GM12878 (cell line): ENCODE measurements at regions not wholly inside any gene's neighbourhood (a gene's known extent, or its start where the extent isn't known, plus 50 kb on each side); places are given as distances from the start of the nearest gene placed in this dataset.
"Not testable (repeated sequence)": the region's sequence is repeated elsewhere in the genome, so short reads cannot be mapped to it uniquely, and the experiment has no call there.

ENCODE experiments used
- ATAC-seq: fragments of 200-7000 bp; cut with Tn5 transposase; 3 replicates; pipeline ENCODE4 v1.9.1; 2020; ENCODE audit warnings: mild to moderate bottlenecking, moderate library complexity
- BruUV-seq: library from RNA; stranded (reverse); fragments of 400-500 nt; replicated peaks from 2 replicates; lab custom pipeline; 2021; lab: Mats Ljungman, UMichigan
- CTCF ChIA-PET: fragments of 300-600 bp; sonication (Branson Sonifier 250); formaldehyde crosslinking; extraction: SDS; loops from one replicate; lab custom pipeline; 2021; ENCODE audit warnings: inconsistent platforms; lab: Yijun Ruan, JAX
- POLR2A ChIA-PET: fragments of 350-600 bp; formaldehyde crosslinking; extraction: SDS; loops from one replicate; lab custom pipeline; 2021; ENCODE audit warnings: inconsistent platforms; lab: Charles Lee
- RAD21 ChIA-PET: fragments of 300-600 bp; sonication (Branson Sonifier 250); formaldehyde crosslinking; loops from one replicate; lab custom pipeline; 2023; ENCODE audit warnings: antibody characterized with exemption; ENCODE audit not compliant: unreplicated experiment; lab: Charles Lee
- SMC1A ChIA-PET: fragments of 300-600 bp; sonication (Branson Sonifier 250); formaldehyde crosslinking; loops from one replicate; lab custom pipeline; 2023; ENCODE audit not compliant: unreplicated experiment, uncharacterized antibody; lab: Charles Lee
- DNase-seq: peaks from one replicate; pipeline ENCODE4 v3.0.0-alpha.2; 2011; ENCODE audit warnings: low read depth, low spot score
- FAIRE-seq: peaks from 3 replicates; lab custom pipeline; 2011; peaks lifted over from hg19 to GRCh38; lab: Jason Lieb, UNC
- H2AFZ ChIP-seq: 2 replicates; pipeline ENCODE4 v1.6.0; 2011; ENCODE audit warnings: low read depth, low read length, control low read depth; ENCODE audit not compliant: control insufficient read depth
- H3K27ac ChIP-seq: 2 replicates; pipeline ENCODE4 v1.5.1; 2011; ENCODE audit warnings: control low read depth; ENCODE audit not compliant: control insufficient read depth, insufficient read depth
- H3K27me3 ChIP-seq, 2 experiments: replicated peaks in 1 of 2; 2 replicates each; pipeline versions ENCODE4 v1.6.0 to v1.6.1; 2011; ENCODE audit warnings: low read length in 1 of 2; ENCODE audit not compliant: control insufficient read depth in 2 of 2, insufficient read depth in 2 of 2
- H3K36me3 ChIP-seq, 2 experiments: 2 replicates each; pipeline ENCODE4 v1.5.1; 2011; ENCODE audit warnings: low read length in 1 of 2; ENCODE audit not compliant: control insufficient read depth in 2 of 2, insufficient read depth in 2 of 2
- H3K4me1 ChIP-seq: 2 replicates; pipeline ENCODE4 v1.6.1; 2011; ENCODE audit warnings: mild to moderate bottlenecking, low read length, moderate library complexity, mixed read lengths; ENCODE audit not compliant: control insufficient read depth, insufficient read depth
- H3K4me2 ChIP-seq: 2 replicates; pipeline ENCODE4 v1.6.0; 2011; ENCODE audit warnings: control low read depth; ENCODE audit not compliant: control insufficient read depth, insufficient read depth
- H3K4me3 ChIP-seq: fragments of 200-600 bp; sonication (generic); 2 replicates; pipeline ENCODE4 v1.5.1; 2016
- H3K79me2 ChIP-seq: 2 replicates; pipeline ENCODE4 v1.6.0; 2011; ENCODE audit warnings: low read length; ENCODE audit not compliant: control insufficient read depth, insufficient read depth
- H3K9ac ChIP-seq: 2 replicates; pipeline ENCODE4 v1.8.0; 2011; ENCODE audit warnings: low read length, control low read depth, mixed read lengths; ENCODE audit not compliant: control insufficient read depth, insufficient read depth
- H3K9me3 ChIP-seq: replicated peaks from 3 replicates; pipeline ENCODE4 v1.5.1; 2011; ENCODE audit warnings: mild to moderate bottlenecking, low read length; ENCODE audit not compliant: control insufficient read depth, insufficient read depth
- H4K20me1 ChIP-seq: 2 replicates; pipeline ENCODE4 v1.6.0; 2011; ENCODE audit not compliant: control insufficient read depth, insufficient read depth
- BCL11A ChIP-seq: IDR thresholded peaks from 2 replicates; pipeline ENCODE4 v1.6.1; 2011; ENCODE audit warnings: low read depth, low read length
- BCL3 ChIP-seq: IDR thresholded peaks from 2 replicates; pipeline ENCODE4 v1.6.1; 2011; ENCODE audit warnings: borderline replicate concordance, low read depth, mild to moderate bottlenecking, moderate library complexity, low read length; ENCODE audit not compliant: insufficient read depth, poor library complexity, severe bottlenecking
- CHD4 ChIP-seq: fragments of 200-600 bp; sonication (generic); IDR thresholded peaks from 2 replicates; pipeline ENCODE4 v1.6.1; 2016; ENCODE audit warnings: mild to moderate bottlenecking
- CREB1 ChIP-seq: IDR thresholded peaks from 2 replicates; pipeline ENCODE4 v1.6.1; 2012; ENCODE audit warnings: low read depth, mild to moderate bottlenecking, inconsistent platforms
- CREM ChIP-seq: IDR thresholded peaks from 2 replicates; pipeline ENCODE4 v1.6.1; 2014; ENCODE audit warnings: antibody characterized with exemption, low read depth
- ETV6 ChIP-seq, 2 experiments: fragments of 450-650 bp in 1 of 2; IDR thresholded peaks in 1 of 2; conservative IDR thresholded peaks in 1 of 2; 2 replicates each; pipeline ENCODE4 v1.6.1; 2014; ENCODE audit warnings: antibody characterized with exemption in 1 of 2, borderline replicate concordance in 1 of 2, low read depth in 1 of 2, mild to moderate bottlenecking in 1 of 2, moderate library complexity in 1 of 2
- KLF5 ChIP-seq: fragments of 450-650 bp; IDR thresholded peaks from 2 replicates; pipeline ENCODE4 v1.6.1; 2014; ENCODE audit warnings: mild to moderate bottlenecking; ENCODE audit not compliant: partially characterized antibody
- POLR2AphosphoS5 ChIP-seq: IDR thresholded peaks from 2 replicates; pipeline ENCODE4 v1.6.1; 2011; ENCODE audit warnings: mild to moderate bottlenecking, low read length, inconsistent platforms
- USF1 ChIP-seq: IDR thresholded peaks from 2 replicates; pipeline ENCODE4 v1.6.1; 2011; ENCODE audit warnings: borderline replicate concordance, low read depth, mild to moderate bottlenecking, moderate library complexity, mixed read lengths, low read length; ENCODE audit not compliant: insufficient read depth; ENCODE audit errors: extremely low read length
- ZBTB11 ChIP-seq: fragments of 450-650 bp; formaldehyde crosslinking; IDR thresholded peaks from 2 replicates; pipeline ENCODE4 v1.5.0; 2022; ENCODE audit warnings: mild to moderate bottlenecking, missing genetic modification characterization
- WGBS: methylation state at CpG from one replicate; pipeline ENCODE4 v1.1.6; 2016; ENCODE audit warnings: low lambda C conversion rate; ENCODE audit not compliant: insufficient replicate concordance, insufficient coverage; ENCODE audit errors: missing lambda C conversion rate; 5-methylcytosine and 5-hydroxymethylcytosine counted together
- in situ Hi-C: fragments of 300-500 bp; cut with MboI; formaldehyde crosslinking; loops from 9 replicates; pipeline ENCODE4 v1.14.3; 2018; ENCODE audit warnings: mixed read lengths
- intact Hi-C: fragments of 100-400 bp; cut with micrococcal nuclease; formaldehyde crosslinking; loops from one replicate; pipeline ENCODE4 v1.14.2; 2022; ENCODE audit not compliant: unreplicated experiment

- H3K4me2 ChIP-seq, H3K27ac ChIP-seq, H3K4me1 ChIP-seq, H2AFZ ChIP-seq, H3K9me3 ChIP-seq, SMC1A ChIA-PET, RAD21 ChIA-PET, H3K79me2 ChIP-seq, intact Hi-C loops, H3K9ac ChIP-seq, H3K36me3 ChIP-seq, H3K27me3 ChIP-seq, BruUV-seq, H3K4me3 ChIP-seq, FAIRE-seq, H4K20me1 ChIP-seq, ATAC-seq, DNase-seq: not testable (repeated sequence)
- ChIA-PET POLR2A (interaction anchor here (0.6 kb wide), 1 partner anchor 151 kb away, joined by 4 read pairs; no protein-coding TSS in a partner anchor), CTCF (interaction anchor here (1.6 kb wide), 1 partner anchor 127 kb away, joined by 6 read pairs; no protein-coding TSS in a partner anchor)
- in situ Hi-C loops, result loop anchor here (25.0 kb wide), 1 partner anchor 440 kb away; the partner anchor contains the start of gene NANOS3
- 43% methylated on average over 8 of the region's 8 CpGs for WGBS
Observed at GRCh38 chr19:14327061-14327460, 54.2 kb upstream of the ADGRE5 start.

- no peak overlapping the region for H3K4me2 ChIP-seq
- ATAC-seq, result no peak
- CTCF ChIA-PET, result interaction anchor here (0.8 kb wide), 1 partner anchor 37 kb away, joined by 3 read pairs; no protein-coding TSS in a partner anchor
- TF ChIP-seq BCL3 (no peak), USF1 (no peak), CREM (no peak), ZBTB11 (no peak), KLF5 (no peak), ETV6 (conservative IDR thresholded peaks at IDR 0.05 in 1 of 2, IDR thresholded peaks at IDR 0.05 in 1 of 2; ENCODE audit: borderline replicate concordance in 1 of 2, low read depth in 1 of 2) (no peak), BCL11A (no peak), CREB1 (no peak), POLR2AphosphoS5 (no peak), CHD4 (no peak)
Observed at GRCh38 chr19:14325863-14326262, 55.4 kb upstream of the ADGRE5 start.

More at GRCh38 chr19:14325863-14326262, 55.4 kb upstream of the ADGRE5 start:
- RAD21 ChIA-PET, result no interaction called here
- FAIRE-seq (no peak), DNase-seq (no peak)
- no peak overlapping the region for H3K27ac ChIP-seq
- H4K20me1 ChIP-seq, result no peaks in the 10 kb centered on the region
- POLR2A ChIA-PET, result no interaction called here
- no peaks in the 10 kb centered on the region; a peak in 1 of 4 replicates for H3K27me3 ChIP-seq
- no peaks in the 10 kb centered on the region for H3K4me1 ChIP-seq
- no peak overlapping the region for H3K4me3 ChIP-seq
- no peaks in the 10 kb centered on the region for H3K36me3 ChIP-seq
- intact Hi-C loops, result no loop called here
- H3K79me2 ChIP-seq, result no peaks in the 10 kb centered on the region
- 100% methylated on average over 1 of the region's 1 CpG for WGBS
- H3K9ac ChIP-seq, result no peak overlapping the region
- in situ Hi-C loops, result loop anchor here (25.0 kb wide), 1 partner anchor 439 kb away; the partner anchor contains the start of gene NANOS3
- no TSS peak for BruUV-seq
- H3K9me3 ChIP-seq, result no peaks in the 10 kb centered on the region
- no peak overlapping the region for H2AFZ ChIP-seq
- SMC1A ChIA-PET, result no interaction called here
